ENCODE measurements at regions not wholly inside any gene's neighbourhood (a gene's known extent, or its start where the extent isn't known, plus 50 kb on each side); places are given as distances from the start of the nearest gene placed in this dataset.
A peak's percentile ranks its signal among the peaks of the same experiment; 100 is the strongest.

- no peak for DNase-seq (ENCODE audit: low read depth)
- no peak for TF ChIP-seq CTCF (IDR thresholded peaks at IDR 0.05; ENCODE audit: insufficient read depth, low read depth, low read length)
- H3K4me3 ChIP-seq (ENCODE audit: low read depth, low read length), result no peak overlapping the region
Observed at GRCh38 chr3:28868897-28869296, 412.0 kb upstream of the RBMS3 start.

- no peak for DNase-seq (ENCODE audit: low read depth)
- no peak for TF ChIP-seq CTCF (IDR thresholded peaks at IDR 0.05; ENCODE audit: insufficient read depth, low read depth, low read length)
- H3K4me3 ChIP-seq (ENCODE audit: low read depth, low read length), result no peak overlapping the region
Observed at GRCh38 chr3:28877912-28878311, 403.0 kb upstream of the RBMS3 start.

GRCh38 chr3:28890373-28890772 lies 390.5 kb upstream of the RBMS3 start:
- no peak for TF ChIP-seq CTCF (IDR thresholded peaks at IDR 0.05; ENCODE audit: insufficient read depth, low read depth, low read length)
- no peak for DNase-seq (ENCODE audit: low read depth)
- H3K4me3 ChIP-seq (ENCODE audit: low read depth, low read length), result no peak overlapping the region

- DNase-seq (ENCODE audit: low read depth), result no peak
- TF ChIP-seq CTCF (IDR thresholded peaks at IDR 0.05; ENCODE audit: insufficient read depth, low read depth, low read length), result no peak
- H3K4me3 ChIP-seq (ENCODE audit: low read depth, low read length), result no peak overlapping the region
Observed at GRCh38 chr3:28891485-28891884, 389.4 kb upstream of the RBMS3 start.

- H3K4me3 ChIP-seq (ENCODE audit: low read depth, low read length), result no peak overlapping the region
- no peak for TF ChIP-seq CTCF (IDR thresholded peaks at IDR 0.05; ENCODE audit: insufficient read depth, low read depth, low read length)
- no peak for DNase-seq (ENCODE audit: low read depth)
Observed at GRCh38 chr3:28900301-28900700, 380.6 kb upstream of the RBMS3 start.

GRCh38 chr3:28901018-28901417 lies 379.9 kb upstream of the RBMS3 start:
- no peak for TF ChIP-seq CTCF (IDR thresholded peaks at IDR 0.05; ENCODE audit: insufficient read depth, low read depth, low read length)
- peak; percentile 34 for DNase-seq (ENCODE audit: low read depth)

GRCh38 chr3:28903171-28903601 lies 377.7 kb upstream of the RBMS3 start:
- no peak for TF ChIP-seq CTCF (IDR thresholded peaks at IDR 0.05; ENCODE audit: insufficient read depth, low read depth, low read length)
- H3K4me3 ChIP-seq (ENCODE audit: low read depth, low read length), result no peak overlapping the region
- no peak for DNase-seq (ENCODE audit: low read depth)

More at GRCh38 chr3:28901018-28901417, 379.9 kb upstream of the RBMS3 start:
- no peak overlapping the region for H3K4me3 ChIP-seq (ENCODE audit: low read depth, low read length)
